NT2/D1 (cell line): ENCODE measurements at regions not wholly inside any gene's neighbourhood (a gene's known extent, or its start where the extent isn't known, plus 50 kb on each side); places are given as distances from the start of the nearest gene placed in this dataset.

Source experiments
- DNase-seq: peaks from one replicate; pipeline ENCODE4 v3.0.0-alpha.2; 2011; ENCODE audit warnings: low read depth, low spot score
- H3K27me3 ChIP-seq: 2 replicates; pipeline ENCODE4 v1.6.0; 2011; ENCODE audit warnings: mild to moderate bottlenecking; ENCODE audit not compliant: insufficient read length, insufficient read depth
- H3K36me3 ChIP-seq: 2 replicates; pipeline ENCODE4 v1.6.1; 2011; ENCODE audit warnings: mild to moderate bottlenecking, low read length, mixed read lengths; ENCODE audit not compliant: insufficient read depth, insufficient read length
- H3K4me1 ChIP-seq: 2 replicates; pipeline ENCODE4 v1.5.1; 2011; ENCODE audit not compliant: insufficient read depth, insufficient read length
- H3K4me3 ChIP-seq: 2 replicates; pipeline ENCODE4 v1.5.1; 2011; ENCODE audit warnings: low read depth; ENCODE audit not compliant: insufficient read length
- H3K9ac ChIP-seq: 2 replicates; pipeline ENCODE4 v1.6.0; 2011; ENCODE audit warnings: low read depth; ENCODE audit not compliant: insufficient read length
- H3K9me3 ChIP-seq: 2 replicates; pipeline ENCODE4 v1.5.1; 2011; ENCODE audit warnings: mild to moderate bottlenecking, low read length; ENCODE audit not compliant: insufficient read depth
- SUZ12 ChIP-seq: IDR thresholded peaks from 2 replicates; pipeline ENCODE4 v1.6.1; 2011; ENCODE audit not compliant: insufficient read length, insufficient read depth; ENCODE audit errors: extremely low read depth
- YY1 ChIP-seq: IDR thresholded peaks from 2 replicates; pipeline ENCODE4 v1.6.1; 2011; ENCODE audit not compliant: insufficient read length, insufficient read depth
- ZNF274 ChIP-seq: IDR thresholded peaks from 2 replicates; pipeline ENCODE4 v1.6.1; 2011; ENCODE audit warnings: mild to moderate bottlenecking, low read depth, low read length

DNA sequence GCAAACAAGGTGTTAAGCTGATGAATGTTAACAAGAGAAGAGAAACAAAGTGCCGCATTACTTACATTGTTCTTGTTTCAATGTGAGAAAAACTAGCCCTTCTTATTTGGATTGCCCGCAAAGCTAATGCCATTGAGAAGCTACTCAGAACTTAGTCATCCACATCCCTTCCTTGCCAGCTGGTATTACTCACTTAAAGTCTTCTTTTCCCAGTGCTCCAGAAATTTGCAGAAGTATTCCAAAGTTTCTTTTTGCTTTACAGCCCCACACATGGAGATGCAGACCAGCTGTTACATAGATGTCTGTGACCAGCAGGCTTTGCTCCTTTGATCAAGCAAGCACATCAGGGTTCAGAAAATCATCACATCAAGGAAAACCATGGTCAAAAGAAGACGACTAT is 529.0 kb downstream of the TBC1D32 start:
- no peak for TF ChIP-seq YY1
- no peak for TF ChIP-seq ZNF274
- TF ChIP-seq SUZ12, result no peak
- no peak overlapping the region for H3K4me3 ChIP-seq

DNA sequence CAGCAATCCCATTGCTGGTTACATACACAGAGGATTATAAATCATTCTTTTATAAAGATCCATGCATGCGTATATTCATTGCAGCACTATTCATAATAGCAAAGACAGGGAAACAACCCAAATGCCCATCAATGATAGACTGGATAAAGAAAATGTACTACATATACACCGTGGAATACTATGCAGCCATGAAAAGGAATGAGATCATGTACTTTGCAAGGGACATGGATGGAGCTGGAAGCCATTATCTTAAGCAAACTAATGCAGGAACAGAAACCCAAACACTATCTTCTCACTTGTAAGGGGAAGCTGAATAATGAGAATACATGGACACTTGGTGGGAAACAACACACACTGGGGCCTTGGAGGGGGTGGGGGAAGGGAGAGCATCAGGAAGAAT is 529.7 kb downstream of the TBC1D32 start:
- TF ChIP-seq ZNF274 (no peak), SUZ12 (no peak), YY1 (no peak)
- Histone ChIP-seq H3K27me3 (no peaks in the 10 kb centered on the region), H3K4me3 (no peak overlapping the region), H3K9me3 (no peaks in the 10 kb centered on the region), H3K9ac (no peak overlapping the region), H3K36me3 (no peaks in the 10 kb centered on the region), H3K4me1 (no peaks in the 10 kb centered on the region)
- no peak for DNase-seq

More for the DNA sequence above, 529.0 kb downstream of the TBC1D32 start:
- Histone ChIP-seq H3K4me1 (no peaks in the 10 kb centered on the region), H3K9ac (no peak overlapping the region), H3K9me3 (no peaks in the 10 kb centered on the region), H3K36me3 (no peaks in the 10 kb centered on the region), H3K27me3 (no peaks in the 10 kb centered on the region)
- no peak for DNase-seq

DNA sequence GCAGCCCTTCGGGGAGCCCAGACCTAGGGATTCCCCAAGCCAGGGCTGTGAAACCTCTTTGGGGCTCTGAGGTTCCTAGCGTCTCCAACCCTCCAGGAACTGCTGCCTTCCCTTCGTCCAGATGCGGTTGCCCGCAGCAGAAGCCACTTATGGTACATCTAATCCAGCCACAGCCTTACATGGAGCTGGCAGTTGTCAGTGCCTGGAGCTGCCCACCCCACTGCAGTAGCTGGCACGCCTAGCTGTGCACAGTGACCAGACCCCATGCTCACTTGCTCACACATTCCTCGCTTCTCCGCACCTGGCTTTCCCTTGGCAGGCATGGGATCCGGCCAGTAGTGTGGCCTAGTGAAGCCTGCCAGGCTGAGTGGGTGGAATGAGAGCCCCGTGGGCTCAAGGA is 547.6 kb downstream of the TBC1D32 start:
- H3K36me3 ChIP-seq, result no peaks in the 10 kb centered on the region
- H3K9ac ChIP-seq, result no peak overlapping the region
- H3K4me3 ChIP-seq, result no peak overlapping the region
- no peaks in the 10 kb centered on the region; the same call in 1 of the 2 replicates for H3K9me3 ChIP-seq
- DNase-seq, result no peak
- H3K27me3 ChIP-seq, result no peaks in the 10 kb centered on the region
- TF ChIP-seq YY1 (no peak), ZNF274 (no peak)
- H3K4me1 ChIP-seq, result no peaks in the 10 kb centered on the region

DNA sequence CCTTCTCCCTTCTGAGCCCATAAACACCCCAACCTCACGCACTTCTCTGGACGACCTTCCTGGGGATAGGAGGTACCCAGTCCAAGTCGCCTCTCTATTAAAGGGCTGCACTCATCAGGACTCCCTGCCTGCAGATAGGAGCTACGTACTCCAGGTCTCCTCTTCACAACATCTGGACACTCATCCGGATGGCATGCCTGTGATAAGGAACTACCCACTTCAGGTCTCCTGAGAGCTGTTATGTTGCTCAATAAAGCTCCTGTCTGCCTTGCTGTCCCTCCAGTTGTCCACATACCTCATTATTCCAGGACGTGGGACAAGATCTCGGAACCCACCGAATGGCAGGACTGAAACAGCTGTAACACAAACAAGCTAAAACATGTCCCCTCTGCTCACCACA is 548.0 kb downstream of the TBC1D32 start:
- no peaks in the 10 kb centered on the region for H3K4me1 ChIP-seq
- no peaks in the 10 kb centered on the region; the same call in 1 of the 2 replicates for H3K9me3 ChIP-seq
- no peaks in the 10 kb centered on the region for H3K27me3 ChIP-seq
- H3K9ac ChIP-seq, result no peak overlapping the region
- TF ChIP-seq ZNF274 (no peak), YY1 (no peak), SUZ12 (no peak)
- DNase-seq, result no peak
- no peak overlapping the region for H3K4me3 ChIP-seq
- H3K36me3 ChIP-seq, result no peaks in the 10 kb centered on the region

DNA sequence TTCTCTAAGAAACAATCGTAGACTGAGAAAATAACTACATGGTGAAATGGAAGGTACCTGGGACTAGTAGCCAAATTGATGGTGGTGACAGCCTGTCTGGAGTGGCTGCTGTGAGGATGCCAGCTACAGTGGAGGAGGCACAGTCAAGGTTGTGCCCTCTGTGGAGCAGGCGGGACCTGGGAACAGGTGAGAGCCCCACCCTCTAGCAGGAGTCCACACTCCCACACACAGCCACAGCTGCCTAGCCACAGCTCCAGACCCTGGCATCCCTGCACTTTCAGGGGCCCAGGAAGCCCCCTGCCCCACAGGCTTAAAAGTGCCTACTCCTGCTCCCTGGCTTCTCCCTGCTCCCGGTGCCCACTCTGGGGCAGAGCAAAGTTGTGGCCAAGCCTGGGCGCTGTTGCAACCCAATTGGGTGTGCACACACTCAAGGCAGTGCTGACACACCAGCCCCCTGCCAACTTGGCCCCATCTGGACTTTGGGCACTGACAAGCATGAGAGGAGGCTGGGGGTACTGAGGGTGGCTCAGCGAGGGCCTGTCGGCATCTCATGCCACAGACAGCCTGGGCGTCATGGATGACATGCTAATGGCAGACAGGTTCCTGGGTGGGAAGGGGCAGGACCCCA is 548.7 kb downstream of the TBC1D32 start:
- Histone ChIP-seq H3K4me3 (no peak overlapping the region), H3K36me3 (no peaks in the 10 kb centered on the region), H3K9ac (no peak overlapping the region), H3K4me1 (no peaks in the 10 kb centered on the region), H3K27me3 (no peaks in the 10 kb centered on the region), H3K9me3 (no peaks in the 10 kb centered on the region; the same call in 1 of the 2 replicates)
- TF ChIP-seq YY1 (no peak), SUZ12 (no peak), ZNF274 (no peak)
- no peak for DNase-seq

DNA sequence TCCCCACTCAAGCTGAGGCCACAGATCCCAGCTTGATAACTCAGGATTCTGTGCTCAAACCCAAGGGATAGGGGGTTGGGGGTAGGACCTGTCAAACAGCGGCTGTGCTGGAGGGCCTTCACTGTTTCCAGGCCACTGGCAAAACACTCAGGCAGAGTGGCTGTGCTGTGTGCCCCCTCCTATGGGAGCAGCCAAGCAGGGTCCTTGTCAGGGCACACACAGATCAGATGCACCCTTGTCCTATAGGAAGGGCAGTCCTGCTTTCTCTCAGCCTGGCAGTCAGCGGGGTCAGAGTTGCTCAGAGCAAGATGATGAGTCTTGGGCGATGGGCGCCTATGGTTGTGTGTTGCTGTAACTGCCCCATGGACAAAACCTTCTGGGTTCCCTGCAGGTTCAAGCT is 554.8 kb downstream of the TBC1D32 start:
- no peak for DNase-seq

DNA sequence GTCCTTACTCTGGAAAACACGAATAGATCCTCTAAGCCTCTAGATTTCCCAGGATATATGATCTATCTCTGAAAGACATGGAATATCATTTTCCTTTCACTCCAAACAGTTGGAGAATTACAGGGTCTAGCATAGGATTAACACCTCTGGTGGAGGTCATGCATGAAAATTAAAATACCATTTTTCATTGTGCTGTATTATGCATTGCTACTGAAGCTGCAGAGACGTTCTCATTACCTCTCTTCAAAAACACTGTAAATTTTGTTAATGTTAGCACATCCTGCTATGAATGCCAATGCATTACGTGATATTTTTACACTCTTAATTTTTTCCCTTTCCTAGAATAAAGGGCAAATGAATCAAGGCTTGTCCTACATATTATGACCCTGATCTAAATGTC is 558.6 kb downstream of the TBC1D32 start:
- TF ChIP-seq SUZ12 (no peak), ZNF274 (no peak), YY1 (no peak)
- H3K9ac ChIP-seq, result no peak overlapping the region
- DNase-seq, result no peak
- H3K9me3 ChIP-seq, result no peaks in the 10 kb centered on the region
- H3K4me1 ChIP-seq, result no peaks in the 10 kb centered on the region
- no peaks in the 10 kb centered on the region for H3K27me3 ChIP-seq
- no peaks in the 10 kb centered on the region for H3K36me3 ChIP-seq
- H3K4me3 ChIP-seq, result no peak overlapping the region

More for the DNA sequence above, 554.8 kb downstream of the TBC1D32 start:
- Histone ChIP-seq H3K36me3 (no peaks in the 10 kb centered on the region), H3K4me3 (no peak overlapping the region), H3K4me1 (no peaks in the 10 kb centered on the region), H3K27me3 (no peaks in the 10 kb centered on the region), H3K9ac (no peak overlapping the region), H3K9me3 (no peaks in the 10 kb centered on the region)
- TF ChIP-seq ZNF274 (no peak), SUZ12 (no peak), YY1 (no peak)
